ENCODE measurements at regions not wholly inside any gene's neighbourhood (a gene's known extent, or its start where the extent isn't known, plus 50 kb on each side); places are given as distances from the start of the nearest gene placed in this dataset.

DNA sequence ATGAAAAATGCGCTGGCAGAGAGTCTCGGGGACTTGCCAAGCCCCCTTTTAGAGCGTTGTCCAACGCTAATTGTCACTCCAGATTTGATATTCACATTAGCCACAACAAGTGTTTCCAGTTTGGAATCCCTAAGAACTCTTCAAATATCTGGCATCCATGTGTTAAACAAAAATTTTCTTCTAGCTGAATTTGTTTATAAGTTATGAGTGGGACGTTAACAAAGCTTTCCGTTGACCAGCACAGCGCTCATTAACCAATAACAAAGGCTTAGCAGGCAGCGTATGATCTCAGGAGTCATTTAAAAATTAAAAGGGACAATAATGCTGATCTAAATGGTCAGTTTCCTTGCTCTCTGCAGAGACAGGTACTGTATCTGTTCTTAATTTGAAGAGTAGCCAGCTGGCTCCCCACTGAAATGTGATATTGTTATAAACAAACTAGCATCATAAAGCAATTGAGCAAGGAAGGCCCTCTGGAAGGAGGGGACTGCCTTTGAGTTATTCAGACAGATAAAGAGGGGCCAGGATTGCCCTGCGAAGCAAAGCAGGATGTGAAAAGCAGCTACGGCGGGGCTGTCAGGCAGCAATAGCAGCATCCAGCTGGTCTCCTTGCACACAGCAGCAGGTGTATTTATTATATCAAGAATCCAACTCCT lies 337.2 kb upstream of the SALL3 start:
- in situ Hi-C loops (cut with HindIII; ENCODE audit: low sequenced_read_pairs) = loop anchor here (5.0 kb wide), 2 partner anchors 90 to 100 kb away; no protein-coding TSS in a partner anchor
- TF ChIP-seq, protein P1, sequence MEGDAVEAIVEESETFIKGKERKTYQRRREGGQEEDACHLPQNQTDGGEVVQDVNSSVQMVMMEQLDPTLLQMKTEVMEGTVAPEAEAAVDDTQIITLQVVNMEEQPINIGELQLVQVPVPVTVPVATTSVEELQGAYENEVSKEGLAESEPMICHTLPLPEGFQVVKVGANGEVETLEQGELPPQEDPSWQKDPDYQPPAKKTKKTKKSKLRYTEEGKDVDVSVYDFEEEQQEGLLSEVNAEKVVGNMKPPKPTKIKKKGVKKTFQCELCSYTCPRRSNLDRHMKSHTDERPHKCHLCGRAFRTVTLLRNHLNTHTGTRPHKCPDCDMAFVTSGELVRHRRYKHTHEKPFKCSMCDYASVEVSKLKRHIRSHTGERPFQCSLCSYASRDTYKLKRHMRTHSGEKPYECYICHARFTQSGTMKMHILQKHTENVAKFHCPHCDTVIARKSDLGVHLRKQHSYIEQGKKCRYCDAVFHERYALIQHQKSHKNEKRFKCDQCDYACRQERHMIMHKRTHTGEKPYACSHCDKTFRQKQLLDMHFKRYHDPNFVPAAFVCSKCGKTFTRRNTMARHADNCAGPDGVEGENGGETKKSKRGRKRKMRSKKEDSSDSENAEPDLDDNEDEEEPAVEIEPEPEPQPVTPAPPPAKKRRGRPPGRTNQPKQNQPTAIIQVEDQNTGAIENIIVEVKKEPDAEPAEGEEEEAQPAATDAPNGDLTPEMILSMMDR (IDR thresholded peaks at IDR 0.05; ENCODE audit: low read depth, low read length, missing control alignments) = no peak
- DNase-seq (ENCODE audit: low read depth) = no peak
- no peak overlapping the region for H3K4me3 ChIP-seq (ENCODE audit: low read depth, low read length)

DNA sequence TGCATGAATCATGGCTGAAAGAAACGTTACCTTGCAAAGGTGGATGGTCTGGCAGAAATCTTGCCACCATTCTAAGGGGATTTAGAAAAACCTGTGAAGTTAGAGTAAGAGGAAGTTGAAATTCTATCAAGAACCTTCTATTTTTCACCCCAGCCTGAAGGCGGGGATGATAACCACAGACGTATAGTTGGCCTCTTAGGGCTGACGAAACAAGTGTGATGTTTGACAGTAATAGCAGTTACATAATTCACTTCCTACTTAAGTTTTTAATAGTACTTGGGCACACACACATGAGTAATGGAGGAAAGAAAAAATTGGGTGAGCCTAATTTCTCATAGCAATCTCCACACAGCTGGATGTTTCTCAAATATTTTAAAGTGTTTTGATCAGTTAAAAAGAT lies 336.6 kb upstream of the SALL3 start:
- in situ Hi-C loops (cut with HindIII; ENCODE audit: low sequenced_read_pairs) = loop anchor here (5.0 kb wide), 2 partner anchors 89 to 101 kb away; no protein-coding TSS in a partner anchor
- H3K4me3 ChIP-seq (ENCODE audit: low read depth, low read length) = no peak overlapping the region
- TF ChIP-seq, protein P1 (IDR thresholded peaks at IDR 0.05; ENCODE audit: low read depth, low read length, missing control alignments) = no peak
- no peak for DNase-seq (ENCODE audit: low read depth)

DNA sequence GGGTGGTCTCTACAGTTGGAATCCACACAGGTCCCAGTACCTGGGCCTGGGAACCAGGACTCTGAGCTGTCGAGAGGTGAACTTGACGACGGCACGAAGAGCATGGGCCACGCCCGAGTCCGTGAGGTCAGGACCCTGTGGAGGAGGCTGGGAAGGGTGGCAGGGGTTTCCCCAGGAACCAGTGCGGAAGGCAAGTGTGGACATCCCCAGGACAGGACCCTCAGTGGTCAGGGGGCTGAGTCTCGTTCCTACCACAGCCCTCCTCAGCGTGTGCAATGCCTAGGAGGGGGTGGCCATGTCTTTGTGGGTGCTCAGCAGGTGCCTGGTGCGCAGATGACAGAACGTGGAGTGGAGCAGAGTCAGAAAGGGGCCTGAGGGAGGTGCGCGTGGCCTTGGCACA lies 335.6 kb upstream of the SALL3 start:
- DNase-seq (ENCODE audit: low read depth) = no peak
- TF ChIP-seq, protein P1 (IDR thresholded peaks at IDR 0.05; ENCODE audit: low read depth, low read length, missing control alignments) = no peak
- in situ Hi-C loops (cut with HindIII; ENCODE audit: low sequenced_read_pairs) = loop anchor here (5.0 kb wide), 2 partner anchors 88 to 102 kb away; no protein-coding TSS in a partner anchor
- no peak overlapping the region for H3K4me3 ChIP-seq (ENCODE audit: low read depth, low read length)

DNA sequence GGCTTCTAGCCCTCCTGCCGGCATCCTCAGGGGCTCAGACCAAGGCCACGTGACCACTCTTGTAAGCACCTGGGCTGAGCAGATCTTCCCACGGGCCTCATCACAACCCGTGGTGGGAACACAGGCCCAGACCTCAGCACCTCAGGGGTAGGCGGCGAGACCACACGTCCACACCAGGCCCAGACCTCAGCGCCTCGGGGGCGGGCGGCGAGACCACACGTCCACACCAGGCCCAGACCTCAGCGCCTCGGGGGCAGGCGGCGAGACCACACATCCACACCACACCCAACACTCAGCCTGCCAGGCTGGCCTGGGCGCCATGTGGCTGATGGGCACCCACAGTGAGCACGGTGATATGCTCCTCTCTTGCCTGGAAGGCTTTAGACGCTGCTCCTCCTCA lies 334.4 kb upstream of the SALL3 start:
- in situ Hi-C loops (cut with HindIII; ENCODE audit: low sequenced_read_pairs) = no loop called here
- TF ChIP-seq, protein P1 (IDR thresholded peaks at IDR 0.05; ENCODE audit: low read depth, low read length, missing control alignments) = no peak
- no peak for DNase-seq (ENCODE audit: low read depth)
- H3K4me3 ChIP-seq (ENCODE audit: low read depth, low read length) = no peak overlapping the region

DNA sequence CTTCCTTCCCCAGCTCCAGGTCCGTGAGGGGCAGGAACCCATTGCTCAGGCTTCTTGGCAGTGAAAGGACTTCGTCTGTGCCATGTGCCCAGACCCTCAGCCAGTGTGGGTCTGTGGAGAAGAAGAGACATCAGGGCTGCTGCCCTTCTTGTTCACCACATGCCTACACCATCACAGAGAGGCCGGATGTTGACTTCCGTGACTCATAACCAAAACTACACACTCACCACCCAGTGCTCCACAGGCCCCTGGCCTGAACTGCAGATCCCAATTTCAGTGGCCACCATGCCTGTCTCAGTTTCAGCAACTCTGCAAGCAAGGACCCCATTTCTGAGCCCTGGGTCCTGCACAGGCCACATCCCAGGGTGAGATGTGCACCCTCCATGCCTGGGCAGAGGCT lies 332.6 kb upstream of the SALL3 start:
- DNase-seq (ENCODE audit: low read depth) = no peak
- TF ChIP-seq, protein P1 (IDR thresholded peaks at IDR 0.05; ENCODE audit: low read depth, low read length, missing control alignments) = no peak
- H3K4me3 ChIP-seq (ENCODE audit: low read depth, low read length) = no peak overlapping the region
- in situ Hi-C loops (cut with HindIII; ENCODE audit: low sequenced_read_pairs) = no loop called here

DNA sequence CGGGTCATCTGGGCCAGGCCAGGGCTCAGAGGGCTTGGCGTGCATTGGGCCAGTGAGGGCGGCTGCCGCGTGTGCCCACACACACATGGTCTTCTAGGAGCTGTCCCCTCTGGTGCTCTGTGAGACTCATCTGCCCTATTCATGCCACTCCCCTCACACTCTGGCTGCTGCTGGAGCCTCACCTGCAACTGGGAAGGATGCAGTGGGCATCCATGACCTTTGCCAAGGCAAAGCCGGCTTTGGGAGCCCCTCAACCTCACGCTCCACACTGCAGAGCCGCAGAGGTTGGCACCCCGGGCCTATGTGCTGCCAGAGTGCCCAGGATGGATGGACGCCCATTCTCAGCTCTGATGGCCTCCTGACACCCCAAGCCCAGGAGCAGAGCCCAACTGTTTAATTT lies 330.2 kb upstream of the SALL3 start:
- no peak for DNase-seq (ENCODE audit: low read depth)
- H3K4me3 ChIP-seq (ENCODE audit: low read depth, low read length) = no peak overlapping the region
- in situ Hi-C loops (cut with HindIII; ENCODE audit: low sequenced_read_pairs) = no loop called here
- TF ChIP-seq, protein P1 (IDR thresholded peaks at IDR 0.05; ENCODE audit: low read depth, low read length, missing control alignments) = no peak

Data from astrocyte of the cerebellum (primary cell).